HL-60 (cell line): ENCODE measurements at regions not wholly inside any gene's neighbourhood (a gene's known extent, or its start where the extent isn't known, plus 50 kb on each side); places are given as distances from the start of the nearest gene placed in this dataset.

Source experiments
- DNase-seq, 2 experiments: peaks; one replicate each; pipeline ENCODE4 v3.0.0-alpha.2; 2010 to 2020; ENCODE audit warnings: low read depth in 1 of 2, low spot score in 1 of 2
- H3K27ac ChIP-seq: fragments of 250-450 bp; sonication (Bioruptor Pico); replicated peaks from 2 replicates; pipeline ENCODE4 v1.5.1; 2020; ENCODE audit warnings: mild to moderate bottlenecking, moderate library complexity
- H3K27me3 ChIP-seq: fragments of 250-450 bp; sonication (Bioruptor Pico); 2 replicates; pipeline ENCODE4 v1.5.1; 2021; ENCODE audit warnings: mild to moderate bottlenecking, moderate library complexity; ENCODE audit not compliant: insufficient read depth, poor library complexity, severe bottlenecking
- H3K4me3 ChIP-seq: replicated peaks from 2 replicates; pipeline ENCODE4 v1.5.1; 2011; ENCODE audit warnings: mild to moderate bottlenecking, control low read depth, low read length; ENCODE audit not compliant: insufficient read depth
- CTCF ChIP-seq: IDR thresholded peaks from one replicate; pipeline ENCODE4 v1.5.1; 2011; ENCODE audit warnings: low read length, control low read depth, inconsistent platforms; ENCODE audit not compliant: insufficient read depth
- GABPA ChIP-seq: IDR thresholded peaks from 2 replicates; pipeline ENCODE4 v1.6.1; 2012; ENCODE audit warnings: low read depth
- POLR2AphosphoS5 ChIP-seq: IDR thresholded peaks from 2 replicates; pipeline ENCODE4 v1.6.1; 2012; ENCODE audit warnings: low read depth
- REST ChIP-seq: IDR thresholded peaks from 2 replicates; pipeline ENCODE4 v1.6.1; 2012; ENCODE audit warnings: low read depth; ENCODE audit not compliant: insufficient replicate concordance
- SPI1 ChIP-seq: IDR thresholded peaks from 2 replicates; pipeline ENCODE4 v1.6.1; 2012; ENCODE audit warnings: low read depth, mild to moderate bottlenecking, borderline replicate concordance

- Histone ChIP-seq H3K27ac (no peak overlapping the region), H3K4me3 (no peak overlapping the region), H3K27me3 (no peaks in the 10 kb centered on the region)
- TF ChIP-seq SPI1, result no peak
- TF ChIP-seq CTCF, result no peak
- TF ChIP-seq REST, result no peak
- TF ChIP-seq POLR2AphosphoS5, result no peak
- TF ChIP-seq GABPA, result no peak
- DNase-seq, result no peak
Observed at GRCh38 chr11:123286761-123287160, 91.7 kb upstream of the CLMP start.

GRCh38 chr11:123286255-123286654 is 91.2 kb upstream of the CLMP start:
- no peak for TF ChIP-seq CTCF
- no peak for TF ChIP-seq SPI1
- no peak for TF ChIP-seq GABPA
- TF ChIP-seq POLR2AphosphoS5, result no peak
- no peak for TF ChIP-seq REST
- Histone ChIP-seq H3K27ac (no peak overlapping the region), H3K27me3 (no peaks in the 10 kb centered on the region), H3K4me3 (no peak overlapping the region)
- no peak for DNase-seq

- no peak for DNase-seq
- H3K4me3 ChIP-seq, result no peak overlapping the region
- H3K27ac ChIP-seq, result no peak overlapping the region
- TF ChIP-seq SPI1, result no peak
- no peak for TF ChIP-seq POLR2AphosphoS5
- TF ChIP-seq CTCF, result no peak
- no peak for TF ChIP-seq REST
- TF ChIP-seq GABPA, result no peak
- H3K27me3 ChIP-seq, result no peaks in the 10 kb centered on the region
Observed at GRCh38 chr11:123284454-123284853, 89.4 kb upstream of the CLMP start.
